Stimulated activated CD4-positive, alpha-beta T cell treated with anti-CD3 and anti-CD28 coated beads, Interleukin-12 subunit alpha, Interleukin-12 subunit beta, amount 100 ng/mL, for 48 hours (primary cell): ENCODE measurements at regions not wholly inside any gene's neighbourhood (a gene's known extent, or its start where the extent isn't known, plus 50 kb on each side); places are given as distances from the start of the nearest gene placed in this dataset.

Experiments
- DNase-seq, 3 donors: peaks; one replicate each; pipeline ENCODE4 v3.0.0-alpha.2; 2020; ENCODE audit warnings: low read depth in 2 of 3, low spot score in 1 of 3

GRCh38 chr13:39892721-39893685 lies 237.5 kb downstream of the COG6 start:
- DNase-seq: peak in 2 of 3 donors; percentile 10 to 14

GRCh38 chr13:39893808-39894207 lies 238.3 kb downstream of the COG6 start:
- DNase-seq: no peak

GRCh38 chr13:39894586-39894985 lies 239.1 kb downstream of the COG6 start:
- DNase-seq: no peak

GRCh38 chr13:39895254-39895653 lies 239.8 kb downstream of the COG6 start:
- no peak for DNase-seq

GRCh38 chr13:39897636-39898035 lies 242.2 kb downstream of the COG6 start:
- DNase-seq: no peak

GRCh38 chr13:39900106-39900750 lies 244.8 kb downstream of the COG6 start:
- DNase-seq: no peak

GRCh38 chr13:39904959-39905358 lies 249.5 kb downstream of the COG6 start:
- no peak for DNase-seq

GRCh38 chr13:39909634-39910033 lies 254.2 kb downstream of the COG6 start:
- no peak for DNase-seq

- no peak for DNase-seq
Observed at GRCh38 chr13:39910041-39910440, 254.6 kb downstream of the COG6 start.

- no peak for DNase-seq
Observed at GRCh38 chr13:39910833-39911232, 255.4 kb downstream of the COG6 start.

- DNase-seq: no peak
Observed at GRCh38 chr13:39913339-39913738, 257.9 kb downstream of the COG6 start.

- DNase-seq: no peak
Observed at GRCh38 chr13:39913928-39914327, 258.5 kb downstream of the COG6 start.

- no peak for DNase-seq
Observed at GRCh38 chr13:39915418-39915817, 260.0 kb downstream of the COG6 start.

- no peak for DNase-seq
Observed at GRCh38 chr13:39916330-39916729, 260.9 kb downstream of the COG6 start.

- DNase-seq: no peak
Observed at GRCh38 chr13:39918620-39919236, 263.3 kb downstream of the COG6 start.

GRCh38 chr13:39920613-39921012 lies 265.2 kb downstream of the COG6 start:
- no peak for DNase-seq

- no peak for DNase-seq
Observed at GRCh38 chr13:39926345-39926744, 270.9 kb downstream of the COG6 start.

GRCh38 chr13:39928261-39928660 lies 272.8 kb downstream of the COG6 start:
- DNase-seq: no peak

- no peak for DNase-seq
Observed at GRCh38 chr13:39929583-39929982, 274.1 kb downstream of the COG6 start.

GRCh38 chr13:39930060-39930459 lies 274.6 kb downstream of the COG6 start:
- DNase-seq: no peak

GRCh38 chr13:39930544-39931444 lies 275.3 kb downstream of the COG6 start:
- no peak for DNase-seq
